ENCODE measurements at regions not wholly inside any gene's neighbourhood (a gene's known extent, or its start where the extent isn't known, plus 50 kb on each side); places are given as distances from the start of the nearest gene placed in this dataset.

DNA sequence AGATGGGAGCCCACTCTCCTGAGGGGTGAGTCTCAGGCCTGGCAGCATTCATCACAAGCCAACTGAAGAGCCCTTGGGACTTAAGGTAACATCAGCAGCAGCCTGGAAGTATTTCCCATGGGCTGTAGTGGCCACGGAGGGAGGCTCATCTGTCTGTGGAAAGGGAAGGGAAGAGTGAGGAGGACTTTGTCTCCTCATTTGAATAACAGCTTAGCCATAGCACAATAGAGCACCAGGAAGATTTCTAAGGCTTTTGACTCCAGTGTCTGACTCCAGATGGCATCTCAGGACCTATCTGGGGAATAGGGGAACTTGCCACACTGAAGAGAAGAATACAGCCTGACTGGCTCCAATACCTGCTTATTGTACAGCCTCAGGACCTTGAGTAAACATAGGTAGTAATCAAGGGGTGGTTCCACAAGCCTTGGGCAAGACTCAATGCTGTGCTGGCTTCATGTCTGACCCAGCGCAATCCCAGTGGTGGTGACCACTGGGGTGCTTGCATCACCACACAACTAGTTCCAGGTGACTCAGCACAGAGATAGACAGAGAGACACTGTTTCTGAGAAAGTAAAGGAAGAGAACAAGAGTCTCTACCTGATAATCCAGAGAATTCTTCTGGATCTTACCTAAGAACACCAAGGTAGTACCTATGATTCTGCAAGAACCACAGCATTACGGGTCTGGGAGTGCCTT lies 510.5 kb upstream of the CCDC179 start:
- no peak overlapping the region for H3K4me3 ChIP-seq (ENCODE audit: low read depth, low read length)
- TF ChIP-seq, protein P1, sequence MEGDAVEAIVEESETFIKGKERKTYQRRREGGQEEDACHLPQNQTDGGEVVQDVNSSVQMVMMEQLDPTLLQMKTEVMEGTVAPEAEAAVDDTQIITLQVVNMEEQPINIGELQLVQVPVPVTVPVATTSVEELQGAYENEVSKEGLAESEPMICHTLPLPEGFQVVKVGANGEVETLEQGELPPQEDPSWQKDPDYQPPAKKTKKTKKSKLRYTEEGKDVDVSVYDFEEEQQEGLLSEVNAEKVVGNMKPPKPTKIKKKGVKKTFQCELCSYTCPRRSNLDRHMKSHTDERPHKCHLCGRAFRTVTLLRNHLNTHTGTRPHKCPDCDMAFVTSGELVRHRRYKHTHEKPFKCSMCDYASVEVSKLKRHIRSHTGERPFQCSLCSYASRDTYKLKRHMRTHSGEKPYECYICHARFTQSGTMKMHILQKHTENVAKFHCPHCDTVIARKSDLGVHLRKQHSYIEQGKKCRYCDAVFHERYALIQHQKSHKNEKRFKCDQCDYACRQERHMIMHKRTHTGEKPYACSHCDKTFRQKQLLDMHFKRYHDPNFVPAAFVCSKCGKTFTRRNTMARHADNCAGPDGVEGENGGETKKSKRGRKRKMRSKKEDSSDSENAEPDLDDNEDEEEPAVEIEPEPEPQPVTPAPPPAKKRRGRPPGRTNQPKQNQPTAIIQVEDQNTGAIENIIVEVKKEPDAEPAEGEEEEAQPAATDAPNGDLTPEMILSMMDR (IDR thresholded peaks at IDR 0.05; ENCODE audit: insufficient read depth, low read depth, low read length, missing control alignments) = no peak
- no peak for DNase-seq (ENCODE audit: low read depth)

DNA sequence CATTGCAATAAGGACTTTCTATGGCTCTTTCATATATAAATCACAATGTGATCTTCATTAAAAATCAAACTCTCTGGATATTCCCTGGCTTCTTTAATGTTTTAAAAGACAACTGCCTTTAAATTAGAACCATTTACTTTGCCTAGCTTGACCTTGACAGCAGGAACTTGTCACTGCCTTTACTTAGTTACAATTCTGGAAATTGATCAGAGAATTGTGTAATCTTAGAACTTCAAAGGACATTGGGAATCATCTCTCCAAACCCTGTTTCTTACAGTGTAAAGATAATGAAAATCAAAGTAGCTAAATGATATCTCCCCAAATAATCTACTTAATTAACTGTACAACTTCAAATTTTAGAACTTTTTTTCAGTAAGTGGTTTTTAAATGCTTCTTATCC lies 517.6 kb upstream of the CCDC179 start:
- no peak for DNase-seq (ENCODE audit: low read depth)
- TF ChIP-seq, protein P1 (IDR thresholded peaks at IDR 0.05; ENCODE audit: insufficient read depth, low read depth, low read length, missing control alignments) = no peak
- H3K4me3 ChIP-seq (ENCODE audit: low read depth, low read length) = no peak overlapping the region

DNA sequence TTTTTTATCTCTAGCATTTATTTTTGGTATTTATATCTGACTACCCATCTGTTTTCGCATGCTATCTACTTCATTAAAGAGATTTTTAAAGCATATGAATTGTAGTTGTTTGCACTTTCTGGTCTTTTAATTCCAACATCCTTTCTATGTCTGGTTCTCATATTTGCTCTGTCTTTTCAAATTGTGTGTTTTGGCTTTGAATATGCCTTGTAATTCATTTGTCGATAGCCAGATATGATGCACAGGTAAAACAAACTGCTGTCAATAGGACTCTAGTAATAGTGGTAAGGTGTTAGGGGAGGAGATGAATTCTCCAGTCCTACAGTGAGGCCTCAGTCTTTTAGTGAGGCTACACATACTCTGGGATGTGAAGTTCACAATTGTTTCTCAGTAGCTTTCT lies 530.8 kb upstream of the CCDC179 start:
- no peak for DNase-seq (ENCODE audit: low read depth)
- TF ChIP-seq, protein P1 (IDR thresholded peaks at IDR 0.05; ENCODE audit: insufficient read depth, low read depth, low read length, missing control alignments) = no peak
- no peak overlapping the region for H3K4me3 ChIP-seq (ENCODE audit: low read depth, low read length)

DNA sequence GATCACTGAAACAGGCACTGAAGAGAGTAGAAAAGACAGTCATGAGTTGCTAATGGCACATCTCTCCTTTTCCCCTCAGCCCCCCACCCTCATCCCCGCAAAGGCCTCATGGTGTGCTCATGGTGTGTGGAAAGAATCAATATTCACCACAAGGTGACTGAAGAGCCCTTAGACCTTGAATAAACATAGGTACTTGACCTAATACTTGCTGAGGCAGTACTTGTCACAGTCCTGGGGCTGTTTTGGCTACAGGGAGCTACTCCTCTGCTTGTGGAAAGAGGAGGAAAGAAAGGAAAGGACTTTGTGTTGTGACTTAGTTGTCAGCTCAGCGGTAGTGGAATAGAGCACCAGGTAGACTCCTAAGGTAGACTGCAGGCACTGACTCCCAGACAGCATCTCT lies 537.8 kb upstream of the CCDC179 start:
- TF ChIP-seq, protein P1 (IDR thresholded peaks at IDR 0.05; ENCODE audit: insufficient read depth, low read depth, low read length, missing control alignments) = no peak
- DNase-seq (ENCODE audit: low read depth) = no peak
- H3K4me3 ChIP-seq (ENCODE audit: low read depth, low read length) = no peak overlapping the region

DNA sequence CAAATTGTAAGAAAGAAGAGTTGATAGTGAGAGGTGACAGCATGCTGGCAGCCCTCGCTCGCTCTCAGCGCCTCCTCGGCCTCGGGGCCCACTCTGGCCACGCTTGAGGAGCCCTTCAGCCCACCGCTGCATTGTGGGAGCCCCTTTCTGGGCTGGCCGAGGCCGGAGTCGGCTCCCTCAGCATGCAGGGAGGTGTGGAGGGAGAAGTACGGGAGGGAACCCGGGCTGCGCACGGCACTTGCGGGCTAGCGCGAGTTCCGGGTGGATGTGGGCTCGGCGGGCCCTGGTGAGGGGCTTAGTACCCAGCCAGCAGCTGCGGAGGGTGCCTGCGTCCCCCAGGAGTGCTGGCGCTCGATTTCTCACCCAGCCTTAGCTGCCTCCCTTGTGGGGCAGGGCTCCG lies 539.7 kb upstream of the CCDC179 start:
- TF ChIP-seq, protein P1 (IDR thresholded peaks at IDR 0.05; ENCODE audit: insufficient read depth, low read depth, low read length, missing control alignments) = no peak
- no peak for DNase-seq (ENCODE audit: low read depth)
- H3K4me3 ChIP-seq (ENCODE audit: low read depth, low read length) = no peak overlapping the region

DNA sequence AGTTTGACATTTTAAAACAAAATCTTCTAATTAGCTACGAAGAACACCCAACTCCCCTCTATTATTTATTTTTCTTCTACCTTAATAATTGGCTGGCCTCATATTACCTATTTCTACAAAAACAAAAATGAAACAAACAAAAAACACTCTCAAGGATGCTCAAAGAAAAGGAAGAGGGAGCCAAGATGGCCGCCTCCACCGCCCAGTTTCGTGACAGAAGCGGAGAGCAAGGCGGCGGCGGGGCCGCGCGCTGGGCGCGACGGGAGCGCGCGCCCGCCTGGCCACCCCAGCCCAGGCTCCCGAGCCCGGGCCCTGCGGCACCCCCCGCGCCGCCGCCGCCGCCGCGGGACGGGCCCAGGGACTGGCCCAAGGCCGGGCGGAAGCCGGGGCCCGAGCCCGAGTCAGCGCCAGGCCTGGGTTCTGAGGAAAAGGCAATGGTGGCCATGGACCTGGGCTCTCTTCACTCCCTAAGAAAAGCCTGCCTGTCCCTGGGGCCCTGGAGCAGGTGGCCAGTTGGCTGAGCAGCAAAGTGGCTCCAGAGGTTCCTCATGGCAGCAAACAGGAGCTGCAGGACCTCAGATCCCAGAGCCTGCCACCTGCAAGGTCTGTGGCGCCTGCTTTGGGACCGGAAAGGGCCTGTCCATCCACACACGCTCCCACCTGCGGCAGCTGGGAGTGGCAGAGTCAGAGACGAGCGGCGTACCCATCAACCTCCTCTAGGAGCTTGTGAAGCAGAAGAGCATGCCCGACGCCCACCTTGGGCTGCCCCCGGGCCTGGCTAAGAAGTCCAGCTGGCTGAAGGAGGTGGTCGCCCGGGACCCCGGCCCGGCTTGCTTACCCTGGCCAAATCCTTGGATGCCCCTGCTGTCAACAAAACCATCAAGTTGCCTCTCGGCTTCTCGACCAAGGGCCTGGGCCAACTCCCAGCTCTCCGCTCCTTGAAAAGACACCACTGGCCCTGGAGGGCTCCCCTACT lies 543.2 kb upstream of the CCDC179 start:
- no peak overlapping the region for H3K4me3 ChIP-seq (ENCODE audit: low read depth, low read length)
- no peak for DNase-seq (ENCODE audit: low read depth)
- TF ChIP-seq, protein P1 (IDR thresholded peaks at IDR 0.05; ENCODE audit: insufficient read depth, low read depth, low read length, missing control alignments) = no peak

All from GM12865 (cell line).